Trophoblast cell (in vitro differentiated cells and primary cell): ENCODE measurements at regions not wholly inside any gene's neighbourhood (a gene's known extent, or its start where the extent isn't known, plus 50 kb on each side); places are given as distances from the start of the nearest gene placed in this dataset.
"Not testable (repeated sequence)": the region's sequence is repeated elsewhere in the genome, so short reads cannot be mapped to it uniquely, and the experiment has no call there.

ENCODE experiments used
- DNase-seq, 2 donors: peaks; one replicate each; pipeline ENCODE4 v3.0.0-alpha.2; 2016
- H2AFZ ChIP-seq: 2 replicates; pipeline ENCODE4 v1.6.1; 2013; ENCODE audit warnings: low read length, moderate library complexity, mild to moderate bottlenecking; ENCODE audit not compliant: insufficient read depth, poor library complexity
- H2AK5ac ChIP-seq: 2 replicates; pipeline ENCODE4 v1.6.1; 2013; ENCODE audit warnings: mild to moderate bottlenecking, low read length
- H2BK120ac ChIP-seq: 2 replicates; pipeline ENCODE4 v1.6.1; 2013; ENCODE audit warnings: low read length, mild to moderate bottlenecking, moderate library complexity; ENCODE audit not compliant: insufficient read depth, poor library complexity
- H2BK12ac ChIP-seq: 2 replicates; pipeline ENCODE4 v1.6.1; 2013; ENCODE audit warnings: mild to moderate bottlenecking, low read length, moderate library complexity
- H2BK5ac ChIP-seq: 2 replicates; pipeline ENCODE4 v1.6.1; 2013; ENCODE audit warnings: low read length, low read depth, moderate library complexity, mild to moderate bottlenecking; ENCODE audit not compliant: poor library complexity
- H3K14ac ChIP-seq: 2 replicates; pipeline ENCODE4 v1.6.1; 2013; ENCODE audit warnings: mild to moderate bottlenecking, low read length
- H3K18ac ChIP-seq: 2 replicates; pipeline ENCODE4 v1.6.1; 2013; ENCODE audit warnings: mild to moderate bottlenecking, low read length
- H3K23ac ChIP-seq: 2 replicates; pipeline ENCODE4 v1.6.1; 2013; ENCODE audit warnings: low read length
- H3K27ac ChIP-seq: 2 replicates; pipeline ENCODE4 v1.5.1; 2013; ENCODE audit warnings: low read depth, mild to moderate bottlenecking, inconsistent platforms, low read length, moderate library complexity
- H3K27me3 ChIP-seq: 2 replicates; pipeline ENCODE4 v1.6.1; 2013; ENCODE audit warnings: inconsistent platforms, mild to moderate bottlenecking, low read length, moderate library complexity; ENCODE audit not compliant: insufficient read depth
- H3K36me3 ChIP-seq, 2 experiments: 1 replicate in 1 of 2; 2 replicates in 1 of 2; pipeline ENCODE4 v1.6.1; 2013; ENCODE audit warnings: low read length in 2 of 2, mild to moderate bottlenecking in 2 of 2, moderate library complexity in 1 of 2; ENCODE audit not compliant: insufficient read depth in 2 of 2, control insufficient read depth in 1 of 2
- H3K4ac ChIP-seq: 2 replicates; pipeline ENCODE4 v1.6.1; 2013; ENCODE audit warnings: low read depth, mild to moderate bottlenecking, low read length, moderate library complexity
- H3K4me1 ChIP-seq, 2 experiments: 1 replicate in 1 of 2; 2 replicates in 1 of 2; pipeline ENCODE4 v1.6.1; 2013; ENCODE audit warnings: low read length in 2 of 2, mild to moderate bottlenecking in 2 of 2, moderate library complexity in 1 of 2; ENCODE audit not compliant: insufficient read depth in 2 of 2, control insufficient read depth in 1 of 2
- H3K4me2 ChIP-seq: 2 replicates; pipeline ENCODE4 v1.6.1; 2013; ENCODE audit warnings: inconsistent platforms, mild to moderate bottlenecking, low read length, moderate library complexity
- H3K4me3 ChIP-seq: 2 replicates; pipeline ENCODE4 v1.5.1; 2013; ENCODE audit warnings: mild to moderate bottlenecking, low read depth, low read length, inconsistent platforms
- H3K79me1 ChIP-seq: one replicate; pipeline ENCODE4 v1.6.1; 2013; ENCODE audit warnings: low read length
- H3K79me2 ChIP-seq: 2 replicates; pipeline ENCODE4 v1.6.1; 2013; ENCODE audit warnings: low read length, mild to moderate bottlenecking; ENCODE audit not compliant: control insufficient read depth, insufficient read depth, poor library complexity
- H3K9ac ChIP-seq: 2 replicates; pipeline ENCODE4 v1.6.1; 2013; ENCODE audit warnings: mild to moderate bottlenecking, low read length
- H3K9me3 ChIP-seq: 2 replicates; pipeline ENCODE4 v1.6.1; 2013; ENCODE audit warnings: low read depth, mild to moderate bottlenecking, control low read depth, inconsistent platforms, low read length; ENCODE audit not compliant: insufficient read depth
- H4K12ac ChIP-seq: 2 replicates; pipeline ENCODE4 v1.6.1; 2013; ENCODE audit warnings: low read depth, mild to moderate bottlenecking, low read length, moderate library complexity
- H4K8ac ChIP-seq: 2 replicates; pipeline ENCODE4 v1.6.1; 2013; ENCODE audit warnings: low read depth, mild to moderate bottlenecking, low read length, moderate library complexity
- H4K91ac ChIP-seq: one replicate; pipeline ENCODE4 v1.6.1; 2013; ENCODE audit warnings: low read depth, mild to moderate bottlenecking, low read length, moderate library complexity
- WGBS: extraction: QIAGEN DNeasy Blood & Tissue Kit; methylation state at CpG from one replicate; pipeline ENCODE4 v1.1.7; 2013; ENCODE audit warnings: missing lambda C conversion rate; ENCODE audit not compliant: insufficient read length, insufficient coverage; ENCODE audit errors: extremely low coverage; 5-methylcytosine and 5-hydroxymethylcytosine counted together

GRCh38 chr5:121106721-121107690 is 642.9 kb downstream of the PRR16 start:
- H4K91ac ChIP-seq, H3K14ac ChIP-seq, H3K18ac ChIP-seq, H3K23ac ChIP-seq, H2BK120ac ChIP-seq, H3K4me3 ChIP-seq, H2BK12ac ChIP-seq, H3K9ac ChIP-seq, H3K27ac ChIP-seq, H3K4ac ChIP-seq, H2AK5ac ChIP-seq, H3K79me1 ChIP-seq, H3K36me3 ChIP-seq, H3K79me2 ChIP-seq, H4K8ac ChIP-seq, H3K9me3 ChIP-seq, H2BK5ac ChIP-seq, H3K4me2 ChIP-seq, DNase-seq, H2AFZ ChIP-seq, H3K4me1 ChIP-seq, H4K12ac ChIP-seq, H3K27me3 ChIP-seq: not testable (repeated sequence)
- WGBS: no CpG with 5 or more reads among the region's 33 CpGs

GRCh38 chr5:121108725-121109124 is 644.6 kb downstream of the PRR16 start:
- no peaks in the 10 kb centered on the region for H3K36me3 ChIP-seq
- no peak overlapping the region for H3K9ac ChIP-seq
- H4K91ac ChIP-seq: no peak overlapping the region
- H3K18ac ChIP-seq: no peak overlapping the region
- H3K79me2 ChIP-seq: no peaks in the 10 kb centered on the region
- no peak overlapping the region for H2BK120ac ChIP-seq
- no peak overlapping the region for H3K4ac ChIP-seq
- H4K8ac ChIP-seq: no peak overlapping the region
- no peak overlapping the region for H2AK5ac ChIP-seq
- H4K12ac ChIP-seq: no peak overlapping the region
- no peak overlapping the region for H3K23ac ChIP-seq
- no peaks in the 10 kb centered on the region for H3K79me1 ChIP-seq
- H3K27me3 ChIP-seq: no peaks in the 10 kb centered on the region
- H2BK5ac ChIP-seq: no peak overlapping the region
- no CpG with 5 or more reads among the region's 10 CpGs for WGBS
- no peak overlapping the region for H3K4me3 ChIP-seq
- H3K9me3 ChIP-seq: peaks cover 3% of the 10 kb centered on the region
- H2BK12ac ChIP-seq: no peak overlapping the region
- no peak overlapping the region for H3K4me2 ChIP-seq
- no peak overlapping the region for H3K27ac ChIP-seq
- DNase-seq: peak in 1 of 2 donors; percentile 14
- H2AFZ ChIP-seq: no peak overlapping the region
- no peaks in the 10 kb centered on the region for H3K4me1 ChIP-seq
- no peak overlapping the region for H3K14ac ChIP-seq

GRCh38 chr5:121109817-121110216 is 645.7 kb downstream of the PRR16 start:
- Histone ChIP-seq H2AFZ (no peak overlapping the region), H3K23ac (no peak overlapping the region), H3K4me1 (no peaks in the 10 kb centered on the region), H3K79me2 (no peaks in the 10 kb centered on the region), H2BK120ac (no peak overlapping the region), H3K4ac (no peak overlapping the region), H2BK12ac (no peak overlapping the region), H3K14ac (no peak overlapping the region), H3K27me3 (no peaks in the 10 kb centered on the region), H3K36me3 (no peaks in the 10 kb centered on the region), H2AK5ac (no peak overlapping the region), H3K4me2 (no peak overlapping the region), H3K4me3 (no peak overlapping the region), H2BK5ac (no peak overlapping the region), H4K12ac (no peak overlapping the region), H3K18ac (no peak overlapping the region), H4K8ac (no peak overlapping the region), H3K27ac (no peak overlapping the region), H3K9me3 (peaks cover 3% of the 10 kb centered on the region), H3K79me1 (no peaks in the 10 kb centered on the region), H3K9ac (no peak overlapping the region), H4K91ac (no peak overlapping the region)
- WGBS: no CpG with 5 or more reads among the region's 1 CpG
- no peak for DNase-seq

GRCh38 chr5:121121786-121122185 is 657.7 kb downstream of the PRR16 start:
- H4K8ac ChIP-seq: no peak overlapping the region
- H3K4me2 ChIP-seq: no peak overlapping the region
- no peaks in the 10 kb centered on the region for H3K79me1 ChIP-seq
- no peak overlapping the region for H4K12ac ChIP-seq
- no peak overlapping the region for H2BK5ac ChIP-seq
- H2AFZ ChIP-seq: no peak overlapping the region
- no peak overlapping the region for H3K9ac ChIP-seq
- H2BK12ac ChIP-seq: no peak overlapping the region
- no peaks in the 10 kb centered on the region for H3K9me3 ChIP-seq
- no peaks in the 10 kb centered on the region for H3K27me3 ChIP-seq
- no peak for DNase-seq
- H3K23ac ChIP-seq: no peak overlapping the region
- no peak overlapping the region for H3K18ac ChIP-seq
- H2AK5ac ChIP-seq: no peak overlapping the region
- H3K14ac ChIP-seq: no peak overlapping the region
- no peaks in the 10 kb centered on the region for H3K79me2 ChIP-seq
- WGBS: no CpG with 5 or more reads among the region's 4 CpGs
- H4K91ac ChIP-seq: no peak overlapping the region
- H3K4me1 ChIP-seq: no peaks in the 10 kb centered on the region
- H3K27ac ChIP-seq: no peak overlapping the region
- no peak overlapping the region for H3K4ac ChIP-seq
- no peak overlapping the region for H3K4me3 ChIP-seq
- H3K36me3 ChIP-seq: no peaks in the 10 kb centered on the region
- no peak overlapping the region for H2BK120ac ChIP-seq
